ENCODE measurements at regions not wholly inside any gene's neighbourhood (a gene's known extent, or its start where the extent isn't known, plus 50 kb on each side); places are given as distances from the start of the nearest gene placed in this dataset.

GRCh38 chr13:36493046-36493445 is 60.8 kb downstream of the CCNA1 start:
- DNase-seq: no peak

- no peak for DNase-seq
Measured at GRCh38 chr13:36495431-36495830, 63.1 kb downstream of the CCNA1 start.

- DNase-seq: no peak
Measured at GRCh38 chr13:36509369-36509768, 77.1 kb downstream of the CCNA1 start.

- DNase-seq: no peak
Measured at GRCh38 chr13:36512771-36513170, 80.5 kb downstream of the CCNA1 start.

GRCh38 chr13:36513266-36513665 is 81.0 kb downstream of the CCNA1 start:
- no peak for DNase-seq

- DNase-seq: no peak
Measured at GRCh38 chr13:36515466-36515865, 83.2 kb downstream of the CCNA1 start.

- no peak for DNase-seq
Measured at GRCh38 chr13:36516225-36516624, 83.9 kb downstream of the CCNA1 start.

- peak; percentile 17 for DNase-seq
Measured at GRCh38 chr13:36518707-36519106, 86.4 kb downstream of the CCNA1 start.

- no peak for DNase-seq
Measured at GRCh38 chr13:36519432-36519831, 87.1 kb downstream of the CCNA1 start.

GRCh38 chr13:36520111-36520510 is 87.8 kb downstream of the CCNA1 start:
- DNase-seq: no peak

GRCh38 chr13:36526897-36527296 is 94.6 kb downstream of the CCNA1 start:
- DNase-seq: peak; percentile 11

- no peak for DNase-seq
Measured at GRCh38 chr13:36528105-36528504, 95.8 kb downstream of the CCNA1 start.

- no peak for DNase-seq
Measured at GRCh38 chr13:36530050-36530789, 97.9 kb downstream of the CCNA1 start.

GRCh38 chr13:36530861-36531590 is 98.7 kb downstream of the CCNA1 start:
- no peak for DNase-seq

- no peak for DNase-seq
Measured at GRCh38 chr13:36531746-36532486, 99.6 kb downstream of the CCNA1 start.

GRCh38 chr13:36533806-36534205 is 101.5 kb downstream of the CCNA1 start:
- DNase-seq: no peak

GRCh38 chr13:36536546-36536945 is 104.3 kb downstream of the CCNA1 start:
- peak; percentile 33 for DNase-seq

GRCh38 chr13:36543671-36544070 is 111.4 kb downstream of the CCNA1 start:
- DNase-seq: peak; percentile 17

- no peak for DNase-seq
Measured at GRCh38 chr13:36548129-36548528, 115.8 kb downstream of the CCNA1 start.

- DNase-seq: no peak
Measured at GRCh38 chr13:36549126-36549702, 116.9 kb downstream of the CCNA1 start.

- no peak for DNase-seq
Measured at GRCh38 chr13:36549755-36550154, 117.5 kb downstream of the CCNA1 start.

GRCh38 chr13:36550177-36550576 is 117.9 kb downstream of the CCNA1 start:
- no peak for DNase-seq

- DNase-seq: no peak
Measured at GRCh38 chr13:36551445-36551844, 119.2 kb downstream of the CCNA1 start.
